Cerebellar nuclear complex (tissue), 1 donor: ENCODE measurements at regions not wholly inside any gene's neighbourhood (a gene's known extent, or its start where the extent isn't known, plus 50 kb on each side); places are given as distances from the start of the nearest gene placed in this dataset.

Source experiments
- DNase-seq, 2 experiments: peaks; one replicate each; lab custom pipeline; 2025; lab: John Stamatoyannopoulos, UW

DNA sequence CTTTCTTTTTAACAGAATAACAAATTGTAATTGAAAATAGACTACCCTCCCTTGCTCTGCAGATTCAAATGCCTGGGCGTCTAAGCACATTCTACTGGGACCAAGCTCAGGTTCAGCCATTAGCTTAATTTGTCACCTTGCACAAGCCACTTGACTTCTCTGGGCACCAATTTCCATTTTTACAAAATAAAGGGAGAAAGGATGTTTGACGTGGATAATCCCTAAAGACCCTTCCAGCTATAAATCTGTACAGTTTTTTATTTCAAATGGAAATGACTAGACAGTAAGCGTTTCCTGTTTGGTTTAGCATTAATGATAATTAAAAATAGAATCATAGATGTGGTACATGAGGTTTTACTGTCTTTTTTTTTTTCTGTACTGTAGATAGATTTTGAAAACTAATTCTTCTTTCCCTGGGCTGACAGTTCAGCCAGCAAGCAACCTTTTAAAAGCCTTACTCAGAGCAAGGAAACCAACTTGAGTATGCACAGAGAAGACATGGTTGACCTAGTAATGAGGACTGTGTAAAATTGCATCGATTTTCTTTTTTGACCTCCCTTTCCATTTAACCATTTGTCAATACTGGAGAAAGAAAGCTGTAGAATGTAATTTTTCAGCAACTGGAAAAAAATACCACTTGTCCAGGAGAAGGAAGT lies 1329.5 kb upstream of the CDH8 start:
- no peak for DNase-seq

GRCh38 chr16:63363738-63364137 lies 1327.5 kb upstream of the CDH8 start:
- no peak for DNase-seq

- DNase-seq, result peak in 1 of 2 experiments; percentile 6
These were observed 1324.9 kb upstream of the CDH8 start for GRCh38 chr16:63361032-63361624.

GRCh38 chr16:63349961-63350360 lies 1313.7 kb upstream of the CDH8 start:
- DNase-seq, result no peak

- no peak for DNase-seq
These were observed 1309.8 kb upstream of the CDH8 start for GRCh38 chr16:63346000-63346399.

GRCh38 chr16:63337264-63337663 lies 1301.0 kb upstream of the CDH8 start:
- no peak for DNase-seq

- no peak for DNase-seq
These were observed 1294.9 kb upstream of the CDH8 start for GRCh38 chr16:63331111-63331510.

DNA sequence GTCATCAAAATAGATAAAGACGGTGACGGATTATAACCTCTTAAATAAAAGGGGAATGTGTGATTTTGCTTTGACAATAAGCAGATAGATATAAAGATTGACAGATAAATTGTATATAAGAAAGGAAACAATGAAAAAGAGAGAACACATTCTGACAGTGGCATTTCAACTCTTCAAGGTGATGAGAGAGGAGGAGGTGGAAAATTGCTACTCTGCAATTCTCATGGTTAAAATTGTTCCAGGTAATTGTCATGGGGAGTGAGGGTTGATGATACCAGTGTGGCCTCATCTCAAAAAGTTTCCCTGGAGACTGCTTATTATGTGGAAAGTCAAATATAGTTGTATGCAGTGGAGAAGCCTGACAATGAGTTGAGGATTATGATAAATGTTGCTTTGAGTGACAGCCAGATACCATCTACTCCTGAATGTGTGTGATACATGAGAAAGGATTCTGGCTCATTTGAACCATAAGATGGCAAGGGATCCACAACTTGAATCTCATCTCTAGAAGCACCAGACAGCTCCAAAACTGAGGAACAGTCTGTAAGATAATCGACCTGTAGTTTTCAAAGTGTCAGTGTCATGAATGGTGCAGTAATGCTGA lies 1290.6 kb upstream of the CDH8 start:
- DNase-seq, result no peak

DNA sequence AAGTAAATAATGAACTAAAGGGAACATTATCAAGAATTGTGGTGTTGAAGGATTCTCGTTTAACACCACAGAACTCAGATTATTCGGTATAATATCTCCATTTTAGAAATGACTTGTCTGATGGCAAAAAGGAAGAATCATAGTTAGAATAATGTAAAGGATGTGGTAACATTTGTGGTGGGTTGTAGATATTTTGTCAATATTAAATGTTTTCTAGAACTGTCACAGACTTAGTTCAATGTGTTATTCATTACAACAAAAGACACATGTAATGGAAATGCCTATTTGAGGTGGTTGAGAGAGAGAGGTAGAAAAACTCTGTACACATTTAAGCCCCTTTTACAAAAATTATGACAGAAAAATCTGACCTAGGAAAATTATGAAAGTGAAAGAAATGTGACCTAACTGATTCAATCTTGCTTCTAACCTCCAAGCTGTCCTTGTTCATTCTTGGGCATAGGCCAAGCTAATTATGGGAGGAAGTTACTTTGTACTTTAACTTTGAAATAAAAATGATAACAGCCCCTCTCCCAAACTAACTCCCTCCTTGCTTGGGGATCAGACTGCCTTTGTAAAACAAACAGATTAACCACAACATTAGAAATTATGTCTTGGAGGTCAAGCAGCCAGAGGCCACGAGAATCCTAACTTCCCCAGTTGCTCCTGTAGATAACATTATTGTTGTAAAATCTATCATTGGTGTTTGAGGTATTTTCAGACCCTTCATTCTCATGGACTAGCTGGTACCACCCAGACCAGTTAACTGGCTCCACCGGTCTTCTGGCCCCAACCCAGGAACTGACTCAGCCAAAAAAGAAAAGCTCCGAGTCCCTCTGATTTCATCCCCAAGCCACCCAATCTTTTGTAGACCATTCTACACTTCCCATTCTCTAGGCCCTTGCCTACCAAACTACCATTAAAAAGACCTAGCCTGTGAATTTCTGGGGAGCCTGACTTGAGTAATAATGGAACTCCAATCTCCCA lies 1287.8 kb upstream of the CDH8 start:
- DNase-seq, result no peak

DNA sequence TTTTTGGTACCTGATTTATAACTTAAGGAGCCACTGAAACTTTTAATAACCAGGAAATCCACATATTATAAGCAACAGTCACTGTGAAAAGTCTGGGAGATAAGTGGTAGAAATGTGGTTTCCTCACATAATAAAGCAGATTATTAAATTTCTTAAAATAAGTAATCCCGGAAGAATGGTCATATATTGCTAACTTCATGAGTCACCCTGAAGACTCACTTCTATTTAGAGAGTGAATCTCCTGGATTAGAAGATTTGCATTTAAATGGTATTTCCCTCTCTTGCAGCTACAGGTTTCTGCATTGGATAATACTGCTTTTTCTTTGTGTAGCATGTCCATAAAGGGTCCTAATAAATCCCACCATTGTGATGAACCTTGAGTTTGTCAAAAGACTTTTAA lies 1286.8 kb upstream of the CDH8 start:
- no peak for DNase-seq

GRCh38 chr16:63315229-63315628 lies 1279.0 kb upstream of the CDH8 start:
- DNase-seq, result no peak

GRCh38 chr16:63312346-63312745 lies 1276.1 kb upstream of the CDH8 start:
- no peak for DNase-seq

GRCh38 chr16:63311313-63311712 lies 1275.1 kb upstream of the CDH8 start:
- no peak for DNase-seq

GRCh38 chr16:63302811-63303210 lies 1266.6 kb upstream of the CDH8 start:
- DNase-seq, result no peak

GRCh38 chr16:63301349-63301748 lies 1265.1 kb upstream of the CDH8 start:
- no peak for DNase-seq

DNA sequence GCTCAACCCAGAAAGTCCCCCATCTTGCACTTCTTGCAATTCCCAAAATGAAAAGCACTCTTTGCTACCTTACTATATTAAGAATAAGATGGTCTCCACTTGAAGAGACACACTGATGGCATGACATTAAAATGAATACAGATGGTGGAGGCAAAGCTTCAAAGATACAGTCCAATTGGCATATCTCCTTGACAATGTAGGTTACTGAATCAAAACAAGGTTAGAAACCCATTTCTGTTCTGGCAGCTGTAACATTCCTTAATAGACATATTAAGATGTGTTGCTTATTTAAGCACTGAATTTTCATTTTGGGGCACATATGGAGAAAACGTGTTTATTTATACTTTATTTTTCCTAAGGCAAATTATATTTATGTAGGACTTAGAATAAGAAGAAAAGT lies 1262.8 kb upstream of the CDH8 start:
- DNase-seq, result no peak

DNA sequence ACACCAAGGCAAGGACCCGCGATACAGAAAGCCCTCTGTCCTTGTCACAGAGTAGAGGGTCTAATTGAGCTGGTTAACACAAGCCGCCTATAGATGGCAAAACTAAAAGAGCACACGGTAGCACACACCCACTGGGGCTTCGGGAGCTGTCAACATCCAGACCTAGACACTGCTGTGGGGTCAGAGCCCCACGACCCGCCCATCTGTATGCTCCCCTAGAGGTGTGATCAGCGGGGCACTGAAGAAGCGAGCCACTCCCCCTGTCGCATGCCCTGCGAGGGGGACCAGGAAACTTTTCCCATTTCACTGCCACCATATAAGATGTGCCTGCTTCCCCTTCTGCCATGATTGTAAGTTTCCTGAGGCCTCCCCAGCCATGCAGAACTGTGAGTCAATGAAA lies 1255.8 kb upstream of the CDH8 start:
- no peak for DNase-seq

GRCh38 chr16:63289834-63290460 lies 1253.7 kb upstream of the CDH8 start:
- no peak for DNase-seq

GRCh38 chr16:63287401-63287800 lies 1251.2 kb upstream of the CDH8 start:
- DNase-seq, result no peak

DNA sequence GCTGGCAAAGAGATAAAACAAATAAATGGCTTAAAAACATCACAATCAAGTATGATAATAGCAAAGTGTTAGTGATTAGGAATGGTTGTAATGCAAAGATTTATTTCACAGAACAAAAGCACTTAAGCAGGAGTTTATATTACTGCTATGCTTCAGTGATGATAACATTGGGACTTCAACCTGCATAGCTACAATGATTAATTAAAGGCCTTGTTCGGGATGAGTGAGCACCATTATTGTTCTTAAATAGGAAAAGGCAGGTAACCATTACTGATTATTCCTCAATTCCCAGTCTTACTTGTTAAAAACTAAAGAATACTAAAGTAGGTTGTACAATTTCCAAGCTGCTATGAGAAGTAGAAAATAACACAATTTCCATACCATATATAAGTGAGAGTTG lies 1247.5 kb upstream of the CDH8 start:
- DNase-seq, result no peak

DNA sequence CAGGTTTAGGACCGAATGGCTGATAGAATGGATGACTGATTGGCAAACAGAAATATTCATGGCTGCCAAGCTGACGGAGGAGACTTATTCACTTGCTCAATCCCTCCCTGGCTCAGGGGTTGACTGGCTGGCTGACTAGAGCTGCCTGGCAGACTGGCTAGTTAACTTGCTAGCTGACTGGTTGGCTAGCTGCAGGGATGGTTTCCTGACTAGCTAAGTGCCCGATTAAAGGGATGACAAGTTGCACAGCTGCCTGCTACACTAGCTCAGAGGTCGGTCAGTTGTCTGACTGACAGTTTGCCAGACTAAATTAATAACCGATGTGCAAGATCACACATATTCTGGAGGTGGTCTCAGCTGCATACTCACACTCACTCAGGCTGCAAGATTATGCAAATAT lies 1208.4 kb upstream of the CDH8 start:
- no peak for DNase-seq

DNA sequence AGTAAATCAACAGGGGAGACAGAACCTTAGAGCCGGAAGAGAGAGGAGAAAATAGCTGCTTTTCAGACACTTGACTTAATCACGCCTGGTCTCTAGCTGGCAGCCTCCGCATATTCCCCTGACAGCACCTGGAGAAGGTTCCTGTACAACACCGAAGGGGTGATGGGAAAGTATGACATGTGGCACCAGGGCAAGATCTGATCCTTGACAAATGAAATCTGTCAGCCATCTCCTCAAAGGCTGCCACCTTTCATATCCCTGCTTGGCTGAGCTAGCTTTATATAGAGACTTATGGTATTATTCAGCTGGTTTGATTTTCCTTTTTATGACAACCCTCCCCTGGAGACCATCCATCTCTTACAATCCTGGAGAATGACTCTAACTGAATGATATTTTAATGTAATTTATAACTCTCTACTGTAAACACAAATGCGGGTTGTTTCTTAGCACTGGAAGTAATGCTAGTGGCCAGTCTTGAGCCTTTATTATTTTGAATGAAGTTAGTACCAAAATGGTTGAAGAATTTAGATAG lies 1205.3 kb upstream of the CDH8 start:
- no peak for DNase-seq
